Inflammatory macrophage treated with lipopolysaccharide for 4 hours (primary cell): ENCODE measurements at regions not wholly inside any gene's neighbourhood (a gene's known extent, or its start where the extent isn't known, plus 50 kb on each side); places are given as distances from the start of the nearest gene placed in this dataset.
"Not testable (repeated sequence)": the region's sequence is repeated elsewhere in the genome, so short reads cannot be mapped to it uniquely, and the experiment has no call there.

Experiments
- DNase-seq: peaks from one replicate; pipeline ENCODE4 v3.0.0-alpha.2; 2020

- not testable (repeated sequence) for DNase-seq
Observed at GRCh38 chr10:46810222-46810621, 101.0 kb upstream of the PTPN20 start.

DNA sequence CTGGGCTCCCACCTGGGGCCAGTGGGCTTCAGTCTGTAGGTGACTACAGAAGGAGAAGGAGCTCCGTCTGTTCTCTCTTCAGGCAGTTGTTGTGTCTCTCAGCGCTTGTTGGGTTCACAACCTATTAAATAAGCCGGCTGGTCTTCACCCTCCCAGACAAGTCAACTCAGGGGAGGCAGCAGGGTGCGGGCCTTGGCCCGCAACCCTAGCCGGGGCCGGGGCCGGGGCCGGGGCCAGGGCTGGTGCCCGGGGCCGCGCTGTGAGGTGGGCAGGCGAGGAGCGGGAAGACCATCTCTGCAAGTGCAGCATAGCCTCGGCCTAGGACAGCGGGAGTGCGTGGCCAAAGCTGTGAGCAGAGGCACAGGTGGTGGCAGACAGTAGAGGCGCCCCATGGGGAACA is 95.1 kb upstream of the PTPN20 start:
- not testable (repeated sequence) for DNase-seq

- not testable (repeated sequence) for DNase-seq
Observed at GRCh38 chr10:46840393-46841050, 70.7 kb upstream of the PTPN20 start.

GRCh38 chr10:46841051-46841593 is 70.1 kb upstream of the PTPN20 start:
- not testable (repeated sequence) for DNase-seq

- DNase-seq, result not testable (repeated sequence)
Observed at GRCh38 chr10:46845194-46845593, 66.0 kb upstream of the PTPN20 start.

- DNase-seq, result not testable (repeated sequence)
Observed at GRCh38 chr10:46845640-46846039, 65.6 kb upstream of the PTPN20 start.

DNA sequence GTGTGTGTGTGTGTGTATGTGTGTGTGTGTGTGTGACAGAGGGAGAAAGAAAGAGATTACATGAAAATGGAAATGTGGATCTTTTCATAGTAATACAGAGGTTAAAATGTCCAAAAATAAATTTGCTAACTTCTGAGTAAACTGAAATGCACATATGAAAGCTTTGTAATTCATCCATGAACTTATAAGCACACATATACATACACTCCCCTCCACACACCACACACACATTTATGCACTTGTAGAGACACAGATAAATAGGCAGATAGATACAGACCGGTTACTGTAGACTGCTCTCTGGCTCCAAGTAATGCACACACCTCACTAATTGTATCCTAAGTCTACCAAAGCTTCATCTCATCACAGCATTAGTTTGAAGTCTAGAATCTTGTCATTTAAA is 50.5 kb upstream of the PTPN20 start:
- not testable (repeated sequence) for DNase-seq
